ENCODE measurements at regions not wholly inside any gene's neighbourhood (a gene's known extent, or its start where the extent isn't known, plus 50 kb on each side); places are given as distances from the start of the nearest gene placed in this dataset.

- no peaks in the 10 kb centered on the region for H3K79me1 ChIP-seq (ENCODE audit: low read depth in 1 of 2, low read length in 2 of 2)
- H3K4ac ChIP-seq (ENCODE audit: low read depth, low read length) = no peak overlapping the region
- no peak overlapping the region for H3K9ac ChIP-seq (ENCODE audit: low read depth, low read length)
- ATAC-seq (ENCODE audit: low read depth) (no peak), DNase-seq (no peak)
- no peak overlapping the region for H3K27ac ChIP-seq (ENCODE audit: insufficient read depth, low read length)
- in situ Hi-C loops (cut with MboI; ENCODE audit: low sequenced_read_pairs) = no loop called here
- no peak overlapping the region for H4K91ac ChIP-seq (ENCODE audit: insufficient read depth, low read depth, low read length)
- no peak overlapping the region for H2BK20ac ChIP-seq (ENCODE audit: low read depth, low read length)
- H3K4me2 ChIP-seq (ENCODE audit: low read depth, low read length) = no peak overlapping the region
- dilution Hi-C loops (cut with HindIII; ENCODE audit: low sequenced_read_pairs, unreplicated experiment) = no loop called here
- H4K8ac ChIP-seq (ENCODE audit: low read depth in 2 of 2, low read length in 2 of 2) = no peak overlapping the region
- H3K4me1 ChIP-seq (ENCODE audit: control insufficient read depth, insufficient read depth, low read length) = no peaks in the 10 kb centered on the region
- no peak overlapping the region for H2AK5ac ChIP-seq (ENCODE audit: low read depth, low read length)
- no peak overlapping the region for H2BK120ac ChIP-seq (ENCODE audit: low read depth, low read length)
- intact Hi-C loops (cut with micrococcal nuclease) = no loop called here
- H4K20me1 ChIP-seq (ENCODE audit: insufficient read depth, low read length) = no peaks in the 10 kb centered on the region
- ChIA-PET CTCF (no interaction called here), POLR2A (ENCODE audit: unreplicated experiment) (no interaction called here)
- no TSS peak for BruUV-seq (replicated peaks)
- no peak overlapping the region for H2AFZ ChIP-seq (replicated peaks; ENCODE audit: low read length, poor library complexity)
- H3K27me3 ChIP-seq (ENCODE audit: control insufficient read depth, insufficient read depth, low read length) = peaks cover 6% of the 10 kb centered on the region
- no peak overlapping the region for H3K18ac ChIP-seq (ENCODE audit: low read depth, low read length)
- no peak overlapping the region for H3K23ac ChIP-seq (ENCODE audit: low read depth, low read length)
- no peaks in the 10 kb centered on the region for H3K9me1 ChIP-seq (ENCODE audit: insufficient read depth, low read length)
- H3K14ac ChIP-seq (replicated peaks; ENCODE audit: low read depth, low read length) = no peak overlapping the region
- H2BK15ac ChIP-seq (ENCODE audit: low read depth, low read length) = no peak overlapping the region
- no peak for TF ChIP-seq FOS (IDR thresholded peaks at IDR 0.05; ENCODE audit: low read depth, low read length)
- no peak for TF ChIP-seq BHLHE40 (IDR thresholded peaks at IDR 0.05; ENCODE audit: low read depth, low read length)
- TF ChIP-seq CEBPB (IDR thresholded peaks at IDR 0.05; ENCODE audit: low read depth, low read length) = no peak
- TF ChIP-seq USF2 (IDR thresholded peaks at IDR 0.05; ENCODE audit: low read depth, low read length) = no peak
- no peak for TF ChIP-seq RAD21 (IDR thresholded peaks at IDR 0.05; ENCODE audit: low read length)
- TF ChIP-seq CHD1 (IDR thresholded peaks at IDR 0.05; ENCODE audit: low read depth, low read length) = no peak
- no peak for TF ChIP-seq SMC3 (IDR thresholded peaks at IDR 0.05; ENCODE audit: low read depth, low read length)
- no peak for TF ChIP-seq MXI1 (IDR thresholded peaks at IDR 0.05; ENCODE audit: borderline replicate concordance, low read depth, low read length)
- TF ChIP-seq ELK1 (IDR thresholded peaks at IDR 0.05; ENCODE audit: borderline replicate concordance, low read depth, low read length) = no peak
- no peak overlapping the region for H3K4me3 ChIP-seq (ENCODE audit: insufficient read depth, low read depth, low read length)
- no peak overlapping the region for H4K5ac ChIP-seq (ENCODE audit: low read depth, low read length)
- no peak overlapping the region for H2AK9ac ChIP-seq (replicated peaks; ENCODE audit: low read depth, low read length, poor library complexity)
- no peaks in the 10 kb centered on the region for H3K9me3 ChIP-seq (ENCODE audit: control insufficient read depth, insufficient read depth, low read length)
- H3K36me3 ChIP-seq (ENCODE audit: control insufficient read depth, insufficient read depth, low read length) = no peaks in the 10 kb centered on the region
- H3K56ac ChIP-seq (ENCODE audit: extremely low read depth, insufficient read depth, low read length) = no peak overlapping the region
- H2BK5ac ChIP-seq (ENCODE audit: low read depth, low read length, poor library complexity, severe bottlenecking) = no peak overlapping the region
- WGBS, 2 experiments (ENCODE audit: extremely low coverage in 2 of 2, insufficient read length in 1 of 2) = 38% methylated on average over 2 of the region's 8 CpGs; no CpG with 5 or more reads in 1 of the 2 experiments
Measured at GRCh38 chr1:177838907-177839485, 130.9 kb downstream of the SEC16B start.
